NB4 (cell line): ENCODE measurements at regions not wholly inside any gene's neighbourhood (a gene's known extent, or its start where the extent isn't known, plus 50 kb on each side); places are given as distances from the start of the nearest gene placed in this dataset.

Experiments
- DNase-seq: peaks from one replicate; pipeline ENCODE4 v3.0.0; 2010; ENCODE audit warnings: low read depth
- H3K4me3 ChIP-seq: one replicate; pipeline ENCODE4 v1.5.1; 2011; ENCODE audit warnings: mild to moderate bottlenecking, low read depth, low read length, moderate library complexity
- MAX ChIP-seq: IDR thresholded peaks from 2 replicates; pipeline ENCODE4 v1.6.1; 2011; ENCODE audit warnings: low read depth, low read length
- MYC ChIP-seq: IDR thresholded peaks from 2 replicates; pipeline ENCODE4 v1.6.1; 2011; ENCODE audit warnings: low read depth, low read length
- POLR2A ChIP-seq: IDR thresholded peaks from 2 replicates; pipeline ENCODE4 v1.6.1; 2011; ENCODE audit warnings: mild to moderate bottlenecking; ENCODE audit not compliant: insufficient read length; ENCODE audit errors: extremely low read depth
- TF ChIP-seq, protein P1 (sequence below): IDR thresholded peaks from one replicate; pipeline ENCODE4 v1.5.1; 2012; ENCODE audit warnings: low read depth, low read length

DNA sequence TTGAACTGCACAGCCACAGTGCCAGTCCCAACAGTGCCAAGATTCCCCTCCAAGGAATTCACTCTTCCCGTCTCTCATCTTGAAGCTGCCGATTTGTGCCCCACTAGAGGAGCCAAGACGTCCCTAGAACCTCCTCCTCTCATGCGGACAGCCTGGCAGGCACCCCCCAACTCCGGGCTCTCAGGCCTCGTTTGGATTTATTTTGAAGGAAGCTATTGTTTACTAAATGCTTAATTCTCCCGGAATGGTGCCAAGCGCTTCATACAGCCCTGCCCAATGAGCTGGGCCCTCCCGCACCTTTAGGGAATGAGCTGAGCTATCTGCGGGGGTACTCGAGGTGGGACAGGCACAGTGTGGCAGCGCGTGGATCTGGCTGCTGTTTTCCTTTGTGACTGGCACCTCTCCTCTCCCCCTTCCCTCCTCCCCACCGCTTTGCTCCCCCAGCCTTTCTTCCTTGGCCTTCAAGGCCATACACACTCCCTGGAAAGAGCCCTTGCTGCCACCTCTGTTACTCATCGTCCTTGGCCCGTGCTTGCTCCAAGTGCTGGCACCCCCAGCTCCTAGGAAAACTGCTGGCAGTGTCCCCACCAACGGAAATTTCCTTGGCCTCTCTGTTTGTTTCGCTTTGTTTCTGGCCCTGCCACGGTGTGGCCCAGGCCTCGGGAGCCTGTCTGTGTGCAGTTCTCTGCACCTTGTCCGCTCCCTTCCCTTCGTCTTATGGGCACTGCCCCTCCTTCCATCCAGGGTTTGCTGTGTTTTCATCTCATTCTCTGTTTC, 49.9 kb upstream of the CDR2 start:
- TF ChIP-seq POLR2A = no peak
- TF ChIP-seq MAX = no peak
- TF ChIP-seq MYC = no peak
- TF ChIP-seq, protein P1, sequence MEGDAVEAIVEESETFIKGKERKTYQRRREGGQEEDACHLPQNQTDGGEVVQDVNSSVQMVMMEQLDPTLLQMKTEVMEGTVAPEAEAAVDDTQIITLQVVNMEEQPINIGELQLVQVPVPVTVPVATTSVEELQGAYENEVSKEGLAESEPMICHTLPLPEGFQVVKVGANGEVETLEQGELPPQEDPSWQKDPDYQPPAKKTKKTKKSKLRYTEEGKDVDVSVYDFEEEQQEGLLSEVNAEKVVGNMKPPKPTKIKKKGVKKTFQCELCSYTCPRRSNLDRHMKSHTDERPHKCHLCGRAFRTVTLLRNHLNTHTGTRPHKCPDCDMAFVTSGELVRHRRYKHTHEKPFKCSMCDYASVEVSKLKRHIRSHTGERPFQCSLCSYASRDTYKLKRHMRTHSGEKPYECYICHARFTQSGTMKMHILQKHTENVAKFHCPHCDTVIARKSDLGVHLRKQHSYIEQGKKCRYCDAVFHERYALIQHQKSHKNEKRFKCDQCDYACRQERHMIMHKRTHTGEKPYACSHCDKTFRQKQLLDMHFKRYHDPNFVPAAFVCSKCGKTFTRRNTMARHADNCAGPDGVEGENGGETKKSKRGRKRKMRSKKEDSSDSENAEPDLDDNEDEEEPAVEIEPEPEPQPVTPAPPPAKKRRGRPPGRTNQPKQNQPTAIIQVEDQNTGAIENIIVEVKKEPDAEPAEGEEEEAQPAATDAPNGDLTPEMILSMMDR = no peak
- H3K4me3 ChIP-seq = no peak overlapping the region
- DNase-seq = no peak
